ENCODE measurements at regions not wholly inside any gene's neighbourhood (a gene's known extent, or its start where the extent isn't known, plus 50 kb on each side); places are given as distances from the start of the nearest gene placed in this dataset.

- no peak for FAIRE-seq
- TF ChIP-seq CTCF (IDR thresholded peaks at IDR 0.05; ENCODE audit: insufficient read depth, low read length, severe bottlenecking) = no peak
- no peaks in the 10 kb centered on the region for H3K27me3 ChIP-seq (ENCODE audit: control insufficient read depth, insufficient read depth, low read length)
- no peak overlapping the region for H3K4me3 ChIP-seq (ENCODE audit: low read depth, low read length)
- no peak for DNase-seq (ENCODE audit: low read depth)
- H3K36me3 ChIP-seq (ENCODE audit: control insufficient read depth, insufficient read depth, low read length) = no peaks in the 10 kb centered on the region
Observed at GRCh38 chr9:106322706-106323245, 540.2 kb upstream of the ZNF462 start.

GRCh38 chr9:106324053-106324585 lies 538.8 kb upstream of the ZNF462 start:
- H3K27me3 ChIP-seq (ENCODE audit: control insufficient read depth, insufficient read depth, low read length) = no peaks in the 10 kb centered on the region
- DNase-seq (ENCODE audit: low read depth) (no peak), FAIRE-seq (no peak)
- H3K4me3 ChIP-seq (ENCODE audit: low read depth, low read length) = no peak overlapping the region
- TF ChIP-seq CTCF (IDR thresholded peaks at IDR 0.05; ENCODE audit: insufficient read depth, low read length, severe bottlenecking) = no peak
- H3K36me3 ChIP-seq (ENCODE audit: control insufficient read depth, insufficient read depth, low read length) = no peaks in the 10 kb centered on the region

GRCh38 chr9:106324591-106325280 lies 538.2 kb upstream of the ZNF462 start:
- Histone ChIP-seq H3K4me3 (ENCODE audit: low read depth, low read length) (no peak overlapping the region), H3K36me3 (ENCODE audit: control insufficient read depth, insufficient read depth, low read length) (no peaks in the 10 kb centered on the region), H3K27me3 (ENCODE audit: control insufficient read depth, insufficient read depth, low read length) (no peaks in the 10 kb centered on the region)
- no peak for TF ChIP-seq CTCF (IDR thresholded peaks at IDR 0.05; ENCODE audit: insufficient read depth, low read length, severe bottlenecking)
- no peak for FAIRE-seq
- DNase-seq (ENCODE audit: low read depth) = no peak

GRCh38 chr9:106326493-106326892 lies 536.5 kb upstream of the ZNF462 start:
- no peaks in the 10 kb centered on the region for H3K36me3 ChIP-seq (ENCODE audit: control insufficient read depth, insufficient read depth, low read length)
- DNase-seq (ENCODE audit: low read depth) (no peak), FAIRE-seq (no peak)
- H3K4me3 ChIP-seq (ENCODE audit: low read depth, low read length) = no peak overlapping the region
- TF ChIP-seq CTCF (IDR thresholded peaks at IDR 0.05; ENCODE audit: insufficient read depth, low read length, severe bottlenecking) = no peak
- no peaks in the 10 kb centered on the region for H3K27me3 ChIP-seq (ENCODE audit: control insufficient read depth, insufficient read depth, low read length)

- peak; percentile 60 for FAIRE-seq
- no peaks in the 10 kb centered on the region for H3K27me3 ChIP-seq (ENCODE audit: control insufficient read depth, insufficient read depth, low read length)
- no peak for TF ChIP-seq CTCF (IDR thresholded peaks at IDR 0.05; ENCODE audit: insufficient read depth, low read length, severe bottlenecking)
- peak; percentile 96 for DNase-seq (ENCODE audit: low read depth)
- no peaks in the 10 kb centered on the region for H3K36me3 ChIP-seq (ENCODE audit: control insufficient read depth, insufficient read depth, low read length)
- no peak overlapping the region for H3K4me3 ChIP-seq (ENCODE audit: low read depth, low read length)
Observed at GRCh38 chr9:106333481-106333880, 529.5 kb upstream of the ZNF462 start.
